Endodermal cell (in vitro differentiated cells): ENCODE measurements at regions not wholly inside any gene's neighbourhood (a gene's known extent, or its start where the extent isn't known, plus 50 kb on each side); places are given as distances from the start of the nearest gene placed in this dataset.

Source experiments
- DNase-seq: peaks from one replicate; pipeline ENCODE4 v3.0.0-alpha.2; 2017
- H3K27ac ChIP-seq: 2 replicates; pipeline ENCODE4 v1.5.1; 2013; ENCODE audit warnings: mild to moderate bottlenecking, low read depth, low read length, moderate library complexity
- H3K27me3 ChIP-seq: 2 replicates; pipeline ENCODE4 v1.6.1; 2013; ENCODE audit warnings: mild to moderate bottlenecking, low read length, moderate library complexity; ENCODE audit not compliant: insufficient read depth, control insufficient read depth, poor library complexity, severe bottlenecking
- H3K36me3 ChIP-seq: 2 replicates; pipeline ENCODE4 v1.7.0; 2013; ENCODE audit warnings: mild to moderate bottlenecking, low read length, moderate library complexity; ENCODE audit not compliant: control insufficient read depth, insufficient read depth
- H3K4me1 ChIP-seq: one replicate; pipeline ENCODE4 v1.7.0; 2013; ENCODE audit warnings: low read length; ENCODE audit not compliant: control insufficient read depth, insufficient read depth
- H3K4me3 ChIP-seq: 2 replicates; pipeline ENCODE4 v1.5.1; 2013; ENCODE audit warnings: mild to moderate bottlenecking, low read length, moderate library complexity
- H3K9ac ChIP-seq: 2 replicates; pipeline ENCODE4 v1.6.1; 2013; ENCODE audit warnings: mild to moderate bottlenecking, low read length, moderate library complexity; ENCODE audit not compliant: poor library complexity, severe bottlenecking; ENCODE audit errors: extremely low read depth
- H3K9me3 ChIP-seq: 2 replicates; pipeline ENCODE4 v1.6.1; 2013; ENCODE audit warnings: mild to moderate bottlenecking, low read length, moderate library complexity; ENCODE audit not compliant: control insufficient read depth
- H3K27ac Mint-ChIP-seq: 2 replicates; pipeline ENCODE4 v1.8.0; 2020; ENCODE audit warnings: mixed read lengths
- H3K27me3 Mint-ChIP-seq: 2 replicates; pipeline ENCODE4 v1.8.0; 2021; ENCODE audit warnings: mild to moderate bottlenecking, mixed read lengths; ENCODE audit not compliant: insufficient read depth
- H3K36me3 Mint-ChIP-seq: 2 replicates; pipeline ENCODE4 v1.8.0; 2020; ENCODE audit warnings: low read depth, mixed read lengths
- H3K4me1 Mint-ChIP-seq: 2 replicates; pipeline ENCODE4 v1.8.0; 2020; ENCODE audit warnings: mixed read lengths
- H3K4me3 Mint-ChIP-seq: 2 replicates; pipeline ENCODE4 v1.8.0; 2020; ENCODE audit warnings: mild to moderate bottlenecking, moderate library complexity, mixed read lengths
- H3K9me3 Mint-ChIP-seq: 2 replicates; pipeline ENCODE4 v1.8.0; 2020; ENCODE audit warnings: mild to moderate bottlenecking, mixed read lengths
- CTCF ChIP-seq: fragments of 200-600 bp; sonication (generic); conservative IDR thresholded peaks from 2 replicates; pipeline ENCODE4 v1.5.0; 2021; ENCODE audit warnings: antibody characterized with exemption, mild to moderate bottlenecking
- WGBS, 2 experiments: methylation state at CpG; one replicate each; pipeline versions ENCODE4 v1.1.5 to v1.1.7; 2013; ENCODE audit warnings: missing lambda C conversion rate in 2 of 2, mixed read lengths in 1 of 2; ENCODE audit not compliant: insufficient coverage in 1 of 2, insufficient read length in 1 of 2; 5-methylcytosine and 5-hydroxymethylcytosine counted together

GRCh38 chr2:196587739-196588138, 51.8 kb upstream of the CCDC150 start:
- peaks cover 31% of the 10 kb centered on the region for H3K4me1 Mint-ChIP-seq
- 0% methylated on average over 1 of the region's 1 CpG for WGBS, 2 experiments
- H3K4me3 Mint-ChIP-seq, result no peak overlapping the region
- Histone ChIP-seq H3K9me3 (no peaks in the 10 kb centered on the region), H3K36me3 (no peaks in the 10 kb centered on the region), H3K9ac (no peak overlapping the region), H3K27ac (no peak overlapping the region), H3K4me1 (peaks cover 3% of the 10 kb centered on the region), H3K4me3 (no peak overlapping the region), H3K27me3 (no peaks in the 10 kb centered on the region)
- TF ChIP-seq CTCF, result no peak
- no peak for DNase-seq
- no peaks in the 10 kb centered on the region for H3K27me3 Mint-ChIP-seq
- no peaks in the 10 kb centered on the region for H3K9me3 Mint-ChIP-seq
- H3K27ac Mint-ChIP-seq, result no peak overlapping the region
- peaks cover 2% of the 10 kb centered on the region for H3K36me3 Mint-ChIP-seq

- no peaks in the 10 kb centered on the region for H3K9me3 ChIP-seq
- Mint-ChIP-seq H3K4me1 (peaks cover 36% of the 10 kb centered on the region), H3K4me3 (no peak overlapping the region), H3K27ac (peak overlapping the region; percentile 67), H3K36me3 (no peaks in the 10 kb centered on the region), H3K27me3 (peaks cover 10% of the 10 kb centered on the region), H3K9me3 (no peaks in the 10 kb centered on the region)
- no peaks in the 10 kb centered on the region for H3K36me3 ChIP-seq
- no peak for TF ChIP-seq CTCF
- no peak overlapping the region for H3K9ac ChIP-seq
- H3K4me1 ChIP-seq, result peaks cover 3% of the 10 kb centered on the region
- 91% methylated on average over 1 of the region's 1 CpG; no CpG with 5 or more reads in 1 of the 2 experiments for WGBS, 2 experiments
- H3K4me3 ChIP-seq, result no peak overlapping the region
- no peak for DNase-seq
- H3K27me3 ChIP-seq, result peaks cover 4% of the 10 kb centered on the region
- no peak overlapping the region for H3K27ac ChIP-seq
Measured at GRCh38 chr2:196589419-196589818, 50.1 kb upstream of the CCDC150 start.
